ENCODE measurements at regions not wholly inside any gene's neighbourhood (a gene's known extent, or its start where the extent isn't known, plus 50 kb on each side); places are given as distances from the start of the nearest gene placed in this dataset.

DNA sequence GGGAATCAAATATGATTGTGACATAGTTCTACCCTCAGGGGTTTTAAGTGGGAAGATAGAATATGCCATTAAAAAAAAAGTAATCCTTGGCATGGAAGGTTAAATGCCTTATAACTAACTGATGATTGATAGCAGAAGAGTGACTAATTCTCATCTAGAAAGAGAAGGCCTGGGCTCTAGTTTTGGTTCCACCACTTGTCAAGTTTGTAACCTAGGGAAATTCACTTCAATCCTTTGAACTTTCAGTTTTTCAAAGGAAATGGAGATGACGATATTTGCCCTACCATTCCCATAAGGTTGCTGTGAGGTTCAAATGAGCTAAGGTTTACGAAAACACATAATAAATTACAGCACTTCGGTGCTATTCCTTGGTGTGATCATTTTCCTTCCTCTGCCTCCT is 88.5 kb downstream of the GPR88 start (continued):
- TF ChIP-seq, protein P1, sequence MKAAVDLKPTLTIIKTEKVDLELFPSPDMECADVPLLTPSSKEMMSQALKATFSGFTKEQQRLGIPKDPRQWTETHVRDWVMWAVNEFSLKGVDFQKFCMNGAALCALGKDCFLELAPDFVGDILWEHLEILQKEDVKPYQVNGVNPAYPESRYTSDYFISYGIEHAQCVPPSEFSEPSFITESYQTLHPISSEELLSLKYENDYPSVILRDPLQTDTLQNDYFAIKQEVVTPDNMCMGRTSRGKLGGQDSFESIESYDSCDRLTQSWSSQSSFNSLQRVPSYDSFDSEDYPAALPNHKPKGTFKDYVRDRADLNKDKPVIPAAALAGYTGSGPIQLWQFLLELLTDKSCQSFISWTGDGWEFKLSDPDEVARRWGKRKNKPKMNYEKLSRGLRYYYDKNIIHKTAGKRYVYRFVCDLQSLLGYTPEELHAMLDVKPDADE (IDR thresholded peaks at IDR 0.05): no peak
- TF ChIP-seq, protein P2, sequence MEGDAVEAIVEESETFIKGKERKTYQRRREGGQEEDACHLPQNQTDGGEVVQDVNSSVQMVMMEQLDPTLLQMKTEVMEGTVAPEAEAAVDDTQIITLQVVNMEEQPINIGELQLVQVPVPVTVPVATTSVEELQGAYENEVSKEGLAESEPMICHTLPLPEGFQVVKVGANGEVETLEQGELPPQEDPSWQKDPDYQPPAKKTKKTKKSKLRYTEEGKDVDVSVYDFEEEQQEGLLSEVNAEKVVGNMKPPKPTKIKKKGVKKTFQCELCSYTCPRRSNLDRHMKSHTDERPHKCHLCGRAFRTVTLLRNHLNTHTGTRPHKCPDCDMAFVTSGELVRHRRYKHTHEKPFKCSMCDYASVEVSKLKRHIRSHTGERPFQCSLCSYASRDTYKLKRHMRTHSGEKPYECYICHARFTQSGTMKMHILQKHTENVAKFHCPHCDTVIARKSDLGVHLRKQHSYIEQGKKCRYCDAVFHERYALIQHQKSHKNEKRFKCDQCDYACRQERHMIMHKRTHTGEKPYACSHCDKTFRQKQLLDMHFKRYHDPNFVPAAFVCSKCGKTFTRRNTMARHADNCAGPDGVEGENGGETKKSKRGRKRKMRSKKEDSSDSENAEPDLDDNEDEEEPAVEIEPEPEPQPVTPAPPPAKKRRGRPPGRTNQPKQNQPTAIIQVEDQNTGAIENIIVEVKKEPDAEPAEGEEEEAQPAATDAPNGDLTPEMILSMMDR (conservative IDR thresholded peaks at IDR 0.05; ENCODE audit: low read depth in 2 of 2): no peak

- TF ChIP-seq ZNF114 (CRISPR knock-in tag; IDR thresholded peaks at IDR 0.05): no peak
- TF ChIP-seq CREB1 (CRISPR knock-in tag; IDR thresholded peaks at IDR 0.05; ENCODE audit: low read depth): no peak
- Histone ChIP-seq H3K79me2 (replicated peaks; ENCODE audit: insufficient read depth) (no peaks in the 10 kb centered on the region), H3K4me2 (no peak overlapping the region), H3K27ac (ENCODE audit: low read depth) (no peak overlapping the region), H3K4me1 (ENCODE audit: insufficient read depth) (no peaks in the 10 kb centered on the region), H2AFZ (no peak overlapping the region), H4K20me1 (replicated peaks; ENCODE audit: insufficient read depth) (no peaks in the 10 kb centered on the region), H3K27me3 (ENCODE audit: insufficient read depth) (no peaks in the 10 kb centered on the region), H3K4me3 (no peak overlapping the region), H3K9me2 (ENCODE audit: insufficient read depth) (peaks cover 4% of the 10 kb centered on the region; the same call in 1 of the 2 replicates), H3K36me3 (ENCODE audit: insufficient read depth) (no peaks in the 10 kb centered on the region), H3F3A (replicated peaks; ENCODE audit: low read depth) (no peaks in the 10 kb centered on the region)
- ATAC-seq (no peak), DNase-seq (ENCODE audit: low spot score) (no peak)
- Mint-ChIP-seq H3K9me3 (peaks cover 5% of the 10 kb centered on the region; the same call in 2 of the 3 replicates), H3K27me3 (ENCODE audit: insufficient read depth, low read depth, poor library complexity) (peaks cover 2% of the 10 kb centered on the region), H3K36me3 (ENCODE audit: low read depth) (no peaks in the 10 kb centered on the region; the same call in 2 of the 3 replicates), H3K4me3 (no peak overlapping the region), H3K4me1 (peaks cover under 1% of the 10 kb centered on the region; the same call in 1 of the 3 replicates), H3K27ac (no peak overlapping the region)
These were observed 89.2 kb downstream of the GPR88 start for GRCh38 chr1:100627054-100627716.

- Histone ChIP-seq H3K4me2 (no peak overlapping the region), H3K27ac (ENCODE audit: low read depth) (no peak overlapping the region)
- TF ChIP-seq NANOG (IDR thresholded peaks at IDR 0.05; ENCODE audit: borderline replicate concordance) (no peak), EZH2 (IDR thresholded peaks at IDR 0.05; ENCODE audit: low read depth, unreplicated experiment) (no peak), EZH2phosphoT487 (IDR thresholded peaks at IDR 0.05; ENCODE audit: unreplicated experiment) (no peak), ZNF114 (CRISPR knock-in tag; IDR thresholded peaks at IDR 0.05) (no peak), POLR2AphosphoS5 (IDR thresholded peaks at IDR 0.05; ENCODE audit: low read depth) (no peak), JUNB (IDR thresholded peaks at IDR 0.05; ENCODE audit: unreplicated experiment) (no peak), CREB1 (CRISPR knock-in tag; IDR thresholded peaks at IDR 0.05; ENCODE audit: low read depth) (no peak)
- TF ChIP-seq, protein P3, sequence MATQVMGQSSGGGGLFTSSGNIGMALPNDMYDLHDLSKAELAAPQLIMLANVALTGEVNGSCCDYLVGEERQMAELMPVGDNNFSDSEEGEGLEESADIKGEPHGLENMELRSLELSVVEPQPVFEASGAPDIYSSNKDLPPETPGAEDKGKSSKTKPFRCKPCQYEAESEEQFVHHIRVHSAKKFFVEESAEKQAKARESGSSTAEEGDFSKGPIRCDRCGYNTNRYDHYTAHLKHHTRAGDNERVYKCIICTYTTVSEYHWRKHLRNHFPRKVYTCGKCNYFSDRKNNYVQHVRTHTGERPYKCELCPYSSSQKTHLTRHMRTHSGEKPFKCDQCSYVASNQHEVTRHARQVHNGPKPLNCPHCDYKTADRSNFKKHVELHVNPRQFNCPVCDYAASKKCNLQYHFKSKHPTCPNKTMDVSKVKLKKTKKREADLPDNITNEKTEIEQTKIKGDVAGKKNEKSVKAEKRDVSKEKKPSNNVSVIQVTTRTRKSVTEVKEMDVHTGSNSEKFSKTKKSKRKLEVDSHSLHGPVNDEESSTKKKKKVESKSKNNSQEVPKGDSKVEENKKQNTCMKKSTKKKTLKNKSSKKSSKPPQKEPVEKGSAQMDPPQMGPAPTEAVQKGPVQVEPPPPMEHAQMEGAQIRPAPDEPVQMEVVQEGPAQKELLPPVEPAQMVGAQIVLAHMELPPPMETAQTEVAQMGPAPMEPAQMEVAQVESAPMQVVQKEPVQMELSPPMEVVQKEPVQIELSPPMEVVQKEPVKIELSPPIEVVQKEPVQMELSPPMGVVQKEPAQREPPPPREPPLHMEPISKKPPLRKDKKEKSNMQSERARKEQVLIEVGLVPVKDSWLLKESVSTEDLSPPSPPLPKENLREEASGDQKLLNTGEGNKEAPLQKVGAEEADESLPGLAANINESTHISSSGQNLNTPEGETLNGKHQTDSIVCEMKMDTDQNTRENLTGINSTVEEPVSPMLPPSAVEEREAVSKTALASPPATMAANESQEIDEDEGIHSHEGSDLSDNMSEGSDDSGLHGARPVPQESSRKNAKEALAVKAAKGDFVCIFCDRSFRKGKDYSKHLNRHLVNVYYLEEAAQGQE (IDR thresholded peaks at IDR 0.05; ENCODE audit: unreplicated experiment): no peak
- TF ChIP-seq, protein P2 (conservative IDR thresholded peaks at IDR 0.05; ENCODE audit: low read depth in 2 of 2): no peak
- TF ChIP-seq, protein P1 (IDR thresholded peaks at IDR 0.05): no peak
These were observed 90.0 kb downstream of the GPR88 start for GRCh38 chr1:100627936-100628335.

More at GRCh38 chr1:100627936-100628335, 90.0 kb downstream of the GPR88 start:
- no peaks in the 10 kb centered on the region for H3K79me2 ChIP-seq (replicated peaks; ENCODE audit: insufficient read depth)
- no peaks in the 10 kb centered on the region for H4K20me1 ChIP-seq (replicated peaks; ENCODE audit: insufficient read depth)
- no peaks in the 10 kb centered on the region for H3K36me3 ChIP-seq (ENCODE audit: insufficient read depth)
- H3K4me3 ChIP-seq: no peak overlapping the region
- Mint-ChIP-seq H3K9me3 (peaks cover 5% of the 10 kb centered on the region; the same call in 2 of the 3 replicates), H3K27ac (no peak overlapping the region), H3K4me1 (no peaks in the 10 kb centered on the region), H3K27me3 (ENCODE audit: insufficient read depth, low read depth, poor library complexity) (peaks cover 2% of the 10 kb centered on the region), H3K36me3 (ENCODE audit: low read depth) (no peaks in the 10 kb centered on the region; the same call in 2 of the 3 replicates), H3K4me3 (no peak overlapping the region)
- no peak for DNase-seq (ENCODE audit: low spot score)
- H3K27me3 ChIP-seq (ENCODE audit: insufficient read depth): no peaks in the 10 kb centered on the region
- H3K4me1 ChIP-seq (ENCODE audit: insufficient read depth): no peaks in the 10 kb centered on the region
- no peaks in the 10 kb centered on the region for H3F3A ChIP-seq (replicated peaks; ENCODE audit: low read depth)
- no peak overlapping the region for H2AFZ ChIP-seq
- ATAC-seq: no peak
- H3K9me2 ChIP-seq (ENCODE audit: insufficient read depth): peaks cover 4% of the 10 kb centered on the region; the same call in 1 of the 2 replicates
